ENCODE measurements at regions not wholly inside any gene's neighbourhood (a gene's known extent, or its start where the extent isn't known, plus 50 kb on each side); places are given as distances from the start of the nearest gene placed in this dataset.
"Not testable (repeated sequence)": the region's sequence is repeated elsewhere in the genome, so short reads cannot be mapped to it uniquely, and the experiment has no call there.

DNA sequence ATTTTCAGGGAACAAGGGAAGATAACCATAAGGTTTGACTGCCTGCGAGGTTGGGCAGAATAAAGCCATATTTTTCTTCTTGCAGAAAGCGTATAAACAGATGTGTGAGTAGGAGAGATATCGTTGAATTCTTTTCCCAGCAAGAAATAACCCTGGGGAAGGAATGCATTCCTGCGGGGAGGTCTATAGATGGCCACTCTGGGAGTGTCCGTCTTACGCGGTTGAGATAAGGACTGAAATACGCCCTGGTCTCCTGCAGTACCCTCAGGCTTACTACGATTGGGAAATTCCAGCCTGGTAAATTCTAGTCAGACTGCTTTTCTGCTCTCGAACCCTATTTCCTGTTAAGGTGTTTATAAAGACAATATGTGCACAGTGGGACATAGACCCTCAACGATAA is 225.0 kb downstream of the LRIG3 start:
- FAIRE-seq (no peak), ATAC-seq (no peak), DNase-seq (no peak)
- Histone ChIP-seq H3K27ac (no peak overlapping the region), H3K27me3 (no peaks in the 10 kb centered on the region), H3K36me3 (no peaks in the 10 kb centered on the region), H3K4me3 (no peak overlapping the region), H3K9me3 (no peaks in the 10 kb centered on the region), H3K4me1 (no peaks in the 10 kb centered on the region)
- intact Hi-C loops (cut with DNase I), result no loop called here
- TF ChIP-seq, protein P1, sequence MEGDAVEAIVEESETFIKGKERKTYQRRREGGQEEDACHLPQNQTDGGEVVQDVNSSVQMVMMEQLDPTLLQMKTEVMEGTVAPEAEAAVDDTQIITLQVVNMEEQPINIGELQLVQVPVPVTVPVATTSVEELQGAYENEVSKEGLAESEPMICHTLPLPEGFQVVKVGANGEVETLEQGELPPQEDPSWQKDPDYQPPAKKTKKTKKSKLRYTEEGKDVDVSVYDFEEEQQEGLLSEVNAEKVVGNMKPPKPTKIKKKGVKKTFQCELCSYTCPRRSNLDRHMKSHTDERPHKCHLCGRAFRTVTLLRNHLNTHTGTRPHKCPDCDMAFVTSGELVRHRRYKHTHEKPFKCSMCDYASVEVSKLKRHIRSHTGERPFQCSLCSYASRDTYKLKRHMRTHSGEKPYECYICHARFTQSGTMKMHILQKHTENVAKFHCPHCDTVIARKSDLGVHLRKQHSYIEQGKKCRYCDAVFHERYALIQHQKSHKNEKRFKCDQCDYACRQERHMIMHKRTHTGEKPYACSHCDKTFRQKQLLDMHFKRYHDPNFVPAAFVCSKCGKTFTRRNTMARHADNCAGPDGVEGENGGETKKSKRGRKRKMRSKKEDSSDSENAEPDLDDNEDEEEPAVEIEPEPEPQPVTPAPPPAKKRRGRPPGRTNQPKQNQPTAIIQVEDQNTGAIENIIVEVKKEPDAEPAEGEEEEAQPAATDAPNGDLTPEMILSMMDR (IDR thresholded peaks at IDR 0.05), result no peak
- 90 to 96% methylated on average over 11 of the region's 11 CpGs for WGBS, 2 donors

DNA sequence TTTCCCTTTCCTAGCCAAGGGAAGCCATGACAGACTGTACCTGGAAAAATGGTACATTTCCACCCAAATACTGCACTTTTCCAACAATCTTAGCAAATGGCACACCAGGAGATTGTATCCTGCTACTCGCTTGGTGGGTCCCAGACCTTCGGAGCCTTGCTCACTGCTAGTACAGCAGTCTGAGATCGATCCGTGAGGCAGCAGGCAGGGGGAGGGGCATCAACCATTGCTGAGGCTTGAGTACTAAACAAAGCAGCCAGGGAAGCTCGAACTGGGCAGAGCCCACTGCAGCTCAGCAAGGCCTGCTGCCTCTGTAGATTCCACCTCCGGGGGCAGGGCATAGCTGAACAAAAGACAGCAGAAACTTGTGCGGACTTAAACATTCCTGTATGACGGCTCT is 218.8 kb downstream of the LRIG3 start:
- ATAC-seq (no peak), DNase-seq (no peak), FAIRE-seq (no peak)
- no peak overlapping the region for H3K27ac ChIP-seq
- no peaks in the 10 kb centered on the region for H3K9me3 ChIP-seq
- no peaks in the 10 kb centered on the region for H3K4me1 ChIP-seq
- H3K27me3 ChIP-seq, result no peaks in the 10 kb centered on the region
- intact Hi-C loops (cut with DNase I), result no loop called here
- TF ChIP-seq, protein P1 (IDR thresholded peaks at IDR 0.05), result no peak
- H3K36me3 ChIP-seq, result no peaks in the 10 kb centered on the region
- WGBS, 2 donors, result 82 to 91% methylated on average over 8 of the region's 8 CpGs
- H3K4me3 ChIP-seq, result no peak overlapping the region

DNA sequence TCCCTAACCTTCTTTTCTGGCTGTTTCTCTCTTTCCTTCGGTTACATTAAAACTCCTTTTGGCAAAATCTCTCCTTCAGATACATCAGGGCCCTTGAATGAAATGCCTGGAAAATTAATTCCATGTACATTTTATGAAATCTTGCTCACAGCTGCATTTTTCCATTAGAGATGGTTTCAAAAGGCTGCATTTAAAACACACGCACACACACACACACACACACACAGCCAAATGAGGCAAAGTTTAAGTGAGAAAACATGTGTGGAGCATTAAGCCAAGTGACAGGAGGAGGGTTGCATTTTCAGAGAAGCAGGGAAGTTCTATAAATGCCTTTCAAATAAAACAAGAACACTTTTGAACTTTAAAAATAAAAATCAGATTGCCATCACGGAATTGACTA is 216.4 kb downstream of the LRIG3 start:
- H3K4me1 ChIP-seq, result no peaks in the 10 kb centered on the region
- no peak overlapping the region for H3K27ac ChIP-seq
- TF ChIP-seq, protein P1 (IDR thresholded peaks at IDR 0.05), result no peak
- no peak overlapping the region for H3K4me3 ChIP-seq
- no peaks in the 10 kb centered on the region for H3K9me3 ChIP-seq
- intact Hi-C loops (cut with DNase I), result no loop called here
- H3K27me3 ChIP-seq, result no peaks in the 10 kb centered on the region
- DNase-seq (no peak), ATAC-seq (no peak), FAIRE-seq (no peak)
- no peaks in the 10 kb centered on the region for H3K36me3 ChIP-seq
- WGBS, 2 donors, result 71 to 85% methylated on average over 3 of the region's 3 CpGs

DNA sequence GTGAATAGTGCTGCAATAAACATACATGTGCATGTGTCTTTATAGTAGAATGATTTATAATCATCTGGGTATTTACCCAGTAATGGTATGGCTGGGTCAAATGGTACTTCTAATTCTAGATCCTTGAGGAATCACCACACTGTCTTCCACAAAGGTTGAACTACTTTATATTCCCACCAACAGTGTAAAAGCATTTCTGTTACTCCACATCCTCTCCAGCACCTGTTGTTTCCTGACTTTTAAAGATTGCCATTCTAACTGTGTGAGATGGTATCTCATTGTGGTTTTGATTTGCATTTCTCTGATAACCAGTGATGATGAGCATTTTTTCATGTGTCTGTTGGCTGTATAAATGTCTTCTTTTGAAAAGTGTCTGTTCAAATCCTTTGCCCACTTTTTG is 215.5 kb downstream of the LRIG3 start:
- intact Hi-C loops (cut with DNase I); FAIRE-seq; H3K27me3 ChIP-seq; H3K27ac ChIP-seq; H3K4me1 ChIP-seq; H3K4me3 ChIP-seq; ATAC-seq; H3K9me3 ChIP-seq; DNase-seq; H3K36me3 ChIP-seq: not testable (repeated sequence)

DNA sequence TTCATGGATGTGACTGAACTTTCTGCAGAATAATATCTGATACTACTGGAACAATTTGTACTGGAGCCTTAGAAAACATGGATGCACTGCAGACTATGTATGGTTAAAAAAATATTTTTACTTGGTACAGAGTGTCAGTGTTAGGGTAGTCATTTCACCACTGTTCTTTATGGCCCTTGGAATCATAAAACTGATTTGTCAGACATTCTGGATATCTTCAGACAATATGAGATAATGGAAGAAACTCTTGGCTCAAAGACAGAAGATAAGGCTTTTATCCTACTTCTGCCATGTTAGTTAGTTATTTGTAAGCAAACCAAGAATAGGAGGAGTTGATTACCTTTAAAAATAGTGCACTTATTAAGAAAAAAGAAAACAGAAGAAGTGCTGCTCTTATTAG is 209.4 kb downstream of the LRIG3 start:
- ATAC-seq (no peak), FAIRE-seq (no peak), DNase-seq (no peak)
- intact Hi-C loops (cut with DNase I), result no loop called here
- H3K9me3 ChIP-seq, result no peaks in the 10 kb centered on the region
- H3K4me3 ChIP-seq, result no peak overlapping the region
- H3K36me3 ChIP-seq, result no peaks in the 10 kb centered on the region
- TF ChIP-seq, protein P1 (IDR thresholded peaks at IDR 0.05), result no peak
- H3K4me1 ChIP-seq, result no peaks in the 10 kb centered on the region
- no peak overlapping the region for H3K27ac ChIP-seq
- H3K27me3 ChIP-seq, result no peaks in the 10 kb centered on the region

DNA sequence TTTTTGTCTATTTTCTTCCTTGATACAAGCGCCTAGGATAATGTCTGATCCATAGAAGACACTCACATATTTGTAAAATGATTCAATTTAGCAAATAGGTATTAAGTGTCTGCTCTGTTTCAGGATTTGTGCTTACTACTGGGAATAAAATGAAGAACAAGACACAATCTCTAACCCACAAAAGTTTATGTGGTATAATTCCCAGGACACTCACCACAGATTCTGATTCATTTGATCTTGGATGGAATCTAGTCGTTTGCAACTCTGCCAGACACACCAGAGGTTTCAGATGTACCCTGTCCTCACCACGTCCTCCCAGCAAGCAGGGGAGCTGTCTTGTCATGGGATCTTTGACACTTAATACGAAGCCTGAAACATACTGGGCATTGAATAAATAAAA is 208.3 kb downstream of the LRIG3 start:
- Histone ChIP-seq H3K27me3 (no peaks in the 10 kb centered on the region), H3K4me3 (no peak overlapping the region), H3K9me3 (no peaks in the 10 kb centered on the region), H3K36me3 (no peaks in the 10 kb centered on the region), H3K4me1 (no peaks in the 10 kb centered on the region), H3K27ac (no peak overlapping the region)
- DNase-seq, result no peak
- TF ChIP-seq, protein P1 (IDR thresholded peaks at IDR 0.05), result no peak
- no peak for ATAC-seq
- 74% methylated on average over 4 of the region's 4 CpGs for WGBS, 2 donors
- intact Hi-C loops (cut with DNase I), result no loop called here
- no peak for FAIRE-seq
